OCI-LY7 (cell line): ENCODE measurements at regions not wholly inside any gene's neighbourhood (a gene's known extent, or its start where the extent isn't known, plus 50 kb on each side); places are given as distances from the start of the nearest gene placed in this dataset.

Experiments
- CTCF ChIP-seq: fragments of 200-600 bp; sonication (generic); conservative IDR thresholded peaks from 2 replicates; pipeline ENCODE4 v1.5.1; 2014; ENCODE audit warnings: mild to moderate bottlenecking, antibody characterized with exemption, low read length, moderate library complexity, mixed read lengths
- EZH2phosphoT487 ChIP-seq: fragments of 200-600 bp; sonication (generic); IDR thresholded peaks from 2 replicates; pipeline ENCODE4 v1.6.1; 2018; ENCODE audit warnings: low read depth, borderline replicate concordance, mild to moderate bottlenecking, mixed run types, antibody characterized with exemption, low read length, moderate library complexity, mixed read lengths

GRCh38 chrY:15624370-15624769 is 1100.0 kb downstream of the NLGN4Y start:
- TF ChIP-seq CTCF (no peak), EZH2phosphoT487 (no peak)
